ENCODE measurements at regions not wholly inside any gene's neighbourhood (a gene's known extent, or its start where the extent isn't known, plus 50 kb on each side); places are given as distances from the start of the nearest gene placed in this dataset.

DNA sequence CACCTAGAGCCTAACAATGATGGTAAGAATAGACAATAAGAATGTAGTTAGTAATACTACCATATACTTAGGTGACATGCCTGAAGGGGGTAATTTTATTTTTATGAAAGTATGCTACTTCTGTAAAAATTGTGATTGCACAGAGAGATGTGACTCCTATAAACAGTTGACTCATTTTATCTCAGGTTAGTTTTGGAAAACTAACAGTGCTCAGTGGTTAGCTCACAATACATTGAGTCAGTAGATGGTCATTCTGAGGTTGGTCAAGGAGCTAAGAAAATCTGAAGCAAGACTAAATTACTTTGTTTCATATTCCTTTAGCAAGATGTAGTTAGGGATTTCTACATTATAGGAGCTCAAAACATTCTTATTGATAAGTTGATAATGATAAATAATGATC lies 271.0 kb downstream of the EDEM1 start:
- no peak overlapping the region for H3K4me3 ChIP-seq (ENCODE audit: low read depth, low read length)
- TF ChIP-seq, protein P1, sequence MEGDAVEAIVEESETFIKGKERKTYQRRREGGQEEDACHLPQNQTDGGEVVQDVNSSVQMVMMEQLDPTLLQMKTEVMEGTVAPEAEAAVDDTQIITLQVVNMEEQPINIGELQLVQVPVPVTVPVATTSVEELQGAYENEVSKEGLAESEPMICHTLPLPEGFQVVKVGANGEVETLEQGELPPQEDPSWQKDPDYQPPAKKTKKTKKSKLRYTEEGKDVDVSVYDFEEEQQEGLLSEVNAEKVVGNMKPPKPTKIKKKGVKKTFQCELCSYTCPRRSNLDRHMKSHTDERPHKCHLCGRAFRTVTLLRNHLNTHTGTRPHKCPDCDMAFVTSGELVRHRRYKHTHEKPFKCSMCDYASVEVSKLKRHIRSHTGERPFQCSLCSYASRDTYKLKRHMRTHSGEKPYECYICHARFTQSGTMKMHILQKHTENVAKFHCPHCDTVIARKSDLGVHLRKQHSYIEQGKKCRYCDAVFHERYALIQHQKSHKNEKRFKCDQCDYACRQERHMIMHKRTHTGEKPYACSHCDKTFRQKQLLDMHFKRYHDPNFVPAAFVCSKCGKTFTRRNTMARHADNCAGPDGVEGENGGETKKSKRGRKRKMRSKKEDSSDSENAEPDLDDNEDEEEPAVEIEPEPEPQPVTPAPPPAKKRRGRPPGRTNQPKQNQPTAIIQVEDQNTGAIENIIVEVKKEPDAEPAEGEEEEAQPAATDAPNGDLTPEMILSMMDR (IDR thresholded peaks at IDR 0.05; ENCODE audit: insufficient read depth, low read depth, low read length, missing control alignments) = no peak
- DNase-seq (ENCODE audit: low read depth) = no peak

DNA sequence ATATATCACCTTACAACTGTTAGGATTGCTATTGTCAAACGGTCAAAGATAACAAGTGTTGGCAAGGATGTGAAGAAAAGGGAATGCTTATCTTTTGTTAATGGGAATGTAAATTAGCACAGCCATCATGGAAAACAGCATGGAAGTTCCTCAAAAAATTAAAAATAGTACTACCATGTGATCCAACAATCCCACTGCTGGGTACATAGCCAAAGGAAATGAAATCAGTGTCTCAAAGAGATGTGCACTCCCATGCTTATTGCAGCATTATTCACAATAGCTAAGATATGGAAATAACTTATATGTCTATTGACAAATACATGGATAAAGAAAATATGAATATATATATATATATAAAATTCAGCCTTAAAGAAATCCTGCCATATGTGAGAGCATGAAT lies 274.6 kb downstream of the EDEM1 start:
- no peak overlapping the region for H3K4me3 ChIP-seq (ENCODE audit: low read depth, low read length)
- no peak for DNase-seq (ENCODE audit: low read depth)
- TF ChIP-seq, protein P1 (IDR thresholded peaks at IDR 0.05; ENCODE audit: insufficient read depth, low read depth, low read length, missing control alignments) = no peak

DNA sequence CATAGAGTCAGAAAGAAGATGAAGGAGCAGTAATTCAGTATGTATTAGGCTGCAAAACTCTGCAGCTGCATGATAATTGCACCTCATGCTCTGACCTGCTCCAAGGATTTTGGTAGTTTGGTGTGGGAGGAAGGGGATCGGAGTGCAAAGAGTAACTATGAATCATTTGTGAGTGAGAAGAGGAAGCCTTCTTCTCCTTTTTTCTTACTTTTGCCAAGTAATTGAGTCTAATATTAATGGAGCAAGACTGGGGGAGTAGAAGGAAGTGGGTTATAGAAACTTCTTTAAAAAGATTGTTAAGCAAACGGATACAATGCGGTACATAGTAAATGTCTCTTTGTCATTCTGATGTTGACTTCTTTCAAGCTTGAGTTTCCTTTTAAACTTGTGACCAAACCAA lies 276.5 kb downstream of the EDEM1 start:
- no peak for DNase-seq (ENCODE audit: low read depth)

DNA sequence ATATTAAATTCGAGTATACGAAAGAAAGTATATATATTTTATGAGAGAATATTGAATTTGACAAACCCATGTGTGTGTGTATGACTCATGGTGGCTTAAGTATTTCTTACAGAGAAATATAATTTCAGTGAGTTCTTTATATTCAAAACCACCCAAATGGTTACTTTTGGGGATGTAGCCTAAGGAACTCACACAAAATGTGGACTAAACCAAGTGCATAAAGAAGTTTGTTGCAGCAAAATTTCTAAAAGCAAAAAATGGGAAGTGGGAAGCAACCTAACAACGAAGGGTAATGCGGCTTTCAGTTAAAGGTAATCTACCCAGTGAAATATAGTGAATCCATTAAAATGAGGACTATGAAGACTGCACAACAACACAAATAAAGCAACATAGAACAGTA lies 277.1 kb downstream of the EDEM1 start:
- no peak overlapping the region for H3K4me3 ChIP-seq (ENCODE audit: low read depth, low read length)
- TF ChIP-seq, protein P1 (IDR thresholded peaks at IDR 0.05; ENCODE audit: insufficient read depth, low read depth, low read length, missing control alignments) = no peak
- no peak for DNase-seq (ENCODE audit: low read depth)

More for the DNA sequence above, 276.5 kb downstream of the EDEM1 start:
- no peak overlapping the region for H3K4me3 ChIP-seq (ENCODE audit: low read depth, low read length)
- TF ChIP-seq, protein P1 (IDR thresholded peaks at IDR 0.05; ENCODE audit: insufficient read depth, low read depth, low read length, missing control alignments) = no peak

DNA sequence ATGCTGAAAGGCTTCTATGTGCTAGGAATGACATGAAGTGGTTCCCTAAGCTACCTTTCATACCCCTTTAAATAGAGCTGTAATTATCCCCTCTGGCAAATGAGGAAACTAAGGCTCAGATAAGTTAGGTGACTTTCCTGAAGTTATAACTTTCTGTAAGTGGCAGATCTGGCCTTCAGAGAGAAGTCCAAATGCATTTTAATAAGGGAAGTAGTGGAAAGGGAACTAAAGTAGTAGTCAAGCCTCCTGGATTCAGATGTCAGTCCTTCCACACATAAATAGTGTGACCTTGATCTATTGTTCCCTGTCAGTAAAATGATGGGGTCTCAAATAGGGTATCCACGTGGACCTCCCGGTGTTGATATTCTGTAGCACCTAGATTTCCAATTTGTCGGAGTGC lies 277.7 kb downstream of the EDEM1 start:
- TF ChIP-seq, protein P1 (IDR thresholded peaks at IDR 0.05; ENCODE audit: insufficient read depth, low read depth, low read length, missing control alignments) = no peak
- no peak overlapping the region for H3K4me3 ChIP-seq (ENCODE audit: low read depth, low read length)
- no peak for DNase-seq (ENCODE audit: low read depth)

DNA sequence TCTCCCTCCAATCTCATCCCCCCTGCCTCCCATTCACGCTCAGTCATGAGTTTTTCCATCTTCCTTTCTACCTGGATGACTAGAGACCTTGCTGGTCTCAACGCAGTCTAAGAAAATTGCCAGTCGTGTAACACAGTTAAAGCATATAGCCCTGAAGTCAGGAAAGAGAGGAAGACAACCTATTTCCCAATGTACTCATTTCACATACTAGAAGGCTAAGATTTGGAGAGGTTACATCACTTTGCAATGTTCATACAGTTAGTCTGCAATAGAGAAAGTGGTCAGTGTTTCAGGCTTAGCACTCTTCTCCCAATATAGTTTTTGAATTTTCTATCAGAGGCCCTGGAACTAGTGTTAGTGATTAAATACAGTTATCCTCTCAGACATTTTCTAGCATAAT lies 278.6 kb downstream of the EDEM1 start:
- TF ChIP-seq, protein P1 (IDR thresholded peaks at IDR 0.05; ENCODE audit: insufficient read depth, low read depth, low read length, missing control alignments) = no peak
- H3K4me3 ChIP-seq (ENCODE audit: low read depth, low read length) = no peak overlapping the region
- no peak for DNase-seq (ENCODE audit: low read depth)

DNA sequence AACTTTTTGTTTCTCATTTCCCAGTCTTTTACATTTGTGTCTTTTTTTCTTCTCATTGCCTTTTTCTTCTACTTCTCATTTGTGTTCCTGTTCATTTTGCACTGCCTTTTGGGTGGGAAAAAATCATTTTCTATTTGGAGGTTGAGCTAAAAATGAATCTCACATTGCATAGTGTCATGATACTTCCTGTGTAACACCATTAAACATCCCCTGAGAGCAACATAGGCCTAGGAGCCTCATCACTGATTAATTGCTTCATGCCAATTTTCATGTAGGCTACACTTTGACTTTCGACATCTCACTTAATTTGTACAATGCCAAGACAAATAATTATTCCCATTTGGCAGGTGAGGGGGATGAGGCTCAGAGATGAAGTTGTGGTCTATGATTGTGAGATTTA lies 279.2 kb downstream of the EDEM1 start:
- no peak overlapping the region for H3K4me3 ChIP-seq (ENCODE audit: low read depth, low read length)
- DNase-seq (ENCODE audit: low read depth) = no peak
- TF ChIP-seq, protein P1 (IDR thresholded peaks at IDR 0.05; ENCODE audit: insufficient read depth, low read depth, low read length, missing control alignments) = no peak
